ENCODE measurements at regions not wholly inside any gene's neighbourhood (a gene's known extent, or its start where the extent isn't known, plus 50 kb on each side); places are given as distances from the start of the nearest gene placed in this dataset.

- intact Hi-C loops (cut with DNase I; ENCODE audit: low total_unique reads), result no loop called here
- no peak for DNase-seq (ENCODE audit: low spot score in 2 of 2)
- H3K4me3 ChIP-seq (ENCODE audit: low read depth, poor library complexity, severe bottlenecking), result no peak overlapping the region
- no peak for TF ChIP-seq POLR2A (IDR thresholded peaks at IDR 0.05)
- no peak for TF ChIP-seq CTCF (IDR thresholded peaks at IDR 0.05)
Measured at GRCh38 chr21:35488946-35489345, 439.8 kb upstream of the RUNX1 start.

DNA sequence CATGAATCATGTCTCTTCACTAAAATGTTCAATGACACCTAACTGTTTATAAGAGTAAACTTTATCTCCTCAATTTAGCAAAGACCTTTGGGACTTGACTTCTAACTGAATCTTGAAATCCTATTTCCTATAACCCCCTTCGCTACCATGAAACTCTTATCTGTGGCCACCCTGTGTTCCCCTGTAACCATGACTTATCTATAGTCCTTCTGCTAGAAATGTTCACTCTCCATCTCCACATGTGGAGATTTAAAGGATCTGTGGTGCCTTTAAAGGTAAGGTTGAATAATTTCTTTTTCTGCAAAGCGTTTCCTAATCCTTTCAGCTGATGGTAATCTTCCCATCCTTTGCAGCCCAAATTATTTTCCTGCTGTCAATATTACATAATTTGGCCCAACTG, 436.3 kb upstream of the RUNX1 start:
- TF ChIP-seq POLR2A (IDR thresholded peaks at IDR 0.05) (no peak), CTCF (IDR thresholded peaks at IDR 0.05) (no peak)
- DNase-seq (ENCODE audit: low spot score in 2 of 2), result no peak
- no peak overlapping the region for H3K4me3 ChIP-seq (ENCODE audit: low read depth, poor library complexity, severe bottlenecking)
- intact Hi-C loops (cut with DNase I; ENCODE audit: low total_unique reads), result no loop called here
- WGBS, 2 donors, result 79 to 86% methylated on average over 2 of the region's 2 CpGs

DNA sequence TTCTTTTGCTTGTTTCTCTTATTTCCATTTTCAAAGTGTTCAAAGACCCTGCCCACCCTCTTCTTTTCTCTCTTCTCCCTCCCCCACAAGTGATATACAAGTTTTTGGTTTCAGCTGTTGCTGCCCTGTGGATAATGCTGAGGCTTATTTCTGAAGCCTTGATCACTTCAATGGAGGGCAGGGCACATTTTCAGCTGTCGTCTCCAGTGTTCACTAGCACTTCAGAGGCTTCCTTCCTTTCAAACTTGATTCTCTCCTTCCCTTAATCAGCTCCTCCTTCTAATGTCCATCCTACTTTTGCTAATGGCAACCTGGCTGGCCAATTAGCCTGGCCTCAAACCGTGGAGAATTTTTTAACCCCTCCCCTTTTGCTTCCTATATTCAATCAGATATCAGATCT, 435.7 kb upstream of the RUNX1 start:
- no peak for DNase-seq (ENCODE audit: low spot score in 2 of 2)
- no peak overlapping the region for H3K4me3 ChIP-seq (ENCODE audit: low read depth, poor library complexity, severe bottlenecking)
- WGBS, 2 donors, result 46 to 61% methylated on average over 2 of the region's 2 CpGs
- TF ChIP-seq POLR2A (IDR thresholded peaks at IDR 0.05) (no peak), CTCF (IDR thresholded peaks at IDR 0.05) (no peak)
- intact Hi-C loops (cut with DNase I; ENCODE audit: low total_unique reads), result no loop called here

- WGBS, 2 donors, result 96 to 97% methylated on average over 2 of the region's 2 CpGs
- DNase-seq (ENCODE audit: low spot score in 2 of 2), result no peak
- H3K4me3 ChIP-seq (ENCODE audit: low read depth, poor library complexity, severe bottlenecking), result no peak overlapping the region
- intact Hi-C loops (cut with DNase I; ENCODE audit: low total_unique reads), result no loop called here
- TF ChIP-seq CTCF (IDR thresholded peaks at IDR 0.05) (no peak), POLR2A (IDR thresholded peaks at IDR 0.05) (no peak)
Measured at GRCh38 chr21:35484032-35484431, 434.9 kb upstream of the RUNX1 start.

DNA sequence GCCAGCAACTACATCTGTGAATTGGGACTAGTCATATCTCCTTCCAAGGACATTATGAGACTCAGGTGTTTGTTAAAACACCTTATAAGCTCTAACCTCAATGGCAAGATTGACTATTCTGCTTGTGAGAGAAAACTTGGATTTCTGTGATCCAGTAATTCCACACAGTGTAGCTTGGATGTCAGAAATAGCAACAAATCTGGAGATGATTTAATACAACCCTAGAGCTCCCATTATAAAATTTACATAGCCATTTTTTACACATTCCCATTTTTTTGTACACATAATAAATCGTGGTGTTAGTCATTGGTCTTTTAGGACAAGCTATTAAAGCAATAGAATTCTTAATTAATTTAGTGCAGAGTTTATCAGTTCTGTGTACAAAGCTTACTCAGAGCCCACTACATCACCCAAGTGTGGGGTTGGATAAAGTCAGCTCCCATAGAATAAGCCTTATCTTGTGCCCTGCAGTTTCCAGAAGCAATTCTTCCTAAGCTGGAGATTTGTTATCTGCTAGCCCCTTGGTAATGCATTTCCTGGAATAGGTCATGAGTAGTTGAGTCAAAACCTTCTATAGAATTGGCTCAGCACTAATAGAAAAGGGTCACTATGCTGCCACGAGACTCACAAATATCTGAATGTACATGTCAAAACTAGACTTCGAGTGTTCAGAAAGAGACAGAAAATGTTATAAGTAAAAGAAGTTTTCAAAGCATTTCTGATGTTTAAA, 434.0 kb upstream of the RUNX1 start:
- TF ChIP-seq CTCF (IDR thresholded peaks at IDR 0.05) (no peak), POLR2A (IDR thresholded peaks at IDR 0.05) (no peak)
- intact Hi-C loops (cut with DNase I; ENCODE audit: low total_unique reads), result no loop called here
- H3K4me3 ChIP-seq (ENCODE audit: low read depth, poor library complexity, severe bottlenecking), result no peak overlapping the region
- no peak for DNase-seq (ENCODE audit: low spot score in 2 of 2)
- 63 to 64% methylated on average over 3 of the region's 3 CpGs for WGBS, 2 donors

DNA sequence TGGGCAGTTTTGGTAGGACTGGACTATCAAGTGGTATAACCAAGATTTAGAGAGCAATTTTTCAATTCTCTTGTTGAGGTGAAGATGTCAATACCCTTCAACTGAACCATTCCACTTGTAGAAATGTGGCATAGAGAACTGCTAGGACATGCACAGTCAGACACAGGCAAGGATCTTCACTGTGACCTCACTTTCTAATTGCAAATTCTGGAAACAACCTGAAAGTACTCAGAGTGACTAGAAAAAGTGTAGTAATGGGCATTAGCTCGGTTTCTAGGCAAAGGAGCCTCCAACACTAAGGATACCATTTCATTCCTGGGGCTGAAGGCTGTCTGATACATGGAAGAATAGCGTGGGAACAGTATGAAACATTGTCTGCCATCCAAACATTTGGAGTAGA, 433.0 kb upstream of the RUNX1 start:
- intact Hi-C loops (cut with DNase I; ENCODE audit: low total_unique reads), result no loop called here
- no peak for DNase-seq (ENCODE audit: low spot score in 2 of 2)
- WGBS, 2 donors, result 74 to 75% methylated on average over 2 of the region's 2 CpGs
- TF ChIP-seq POLR2A (IDR thresholded peaks at IDR 0.05), result no peak
- TF ChIP-seq CTCF (IDR thresholded peaks at IDR 0.05), result no peak
- no peak overlapping the region for H3K4me3 ChIP-seq (ENCODE audit: low read depth, poor library complexity, severe bottlenecking)
